Suprapubic skin (tissue), 4 donors: ENCODE measurements at regions not wholly inside any gene's neighbourhood (a gene's known extent, or its start where the extent isn't known, plus 50 kb on each side); places are given as distances from the start of the nearest gene placed in this dataset.
"Not testable (repeated sequence)": the region's sequence is repeated elsewhere in the genome, so short reads cannot be mapped to it uniquely, and the experiment has no call there.

Source experiments
- DNase-seq, 2 donors: peaks; one replicate each; pipeline ENCODE4 v3.0.0-alpha.2; 2019; ENCODE audit warnings: low spot score in 2 of 2
- H3K27ac ChIP-seq: fragments of 200-600 bp; sonication (generic); one replicate; pipeline ENCODE4 v1.5.1; 2019
- H3K27me3 ChIP-seq: fragments of 200-600 bp; sonication (generic); one replicate; pipeline ENCODE4 v1.5.1; 2019
- H3K36me3 ChIP-seq: fragments of 200-600 bp; sonication (generic); one replicate; pipeline ENCODE4 v1.5.1; 2019
- H3K4me1 ChIP-seq: fragments of 200-600 bp; sonication (generic); one replicate; pipeline ENCODE4 v1.5.1; 2019
- H3K4me3 ChIP-seq: fragments of 200-600 bp; sonication (generic); one replicate; pipeline ENCODE4 v1.5.1; 2019; ENCODE audit warnings: mild to moderate bottlenecking
- H3K9me3 ChIP-seq: fragments of 200-600 bp; sonication (generic); one replicate; pipeline ENCODE4 v1.5.1; 2019
- CTCF ChIP-seq, 2 donors: fragments of 200-600 bp in 1 of 2; fragments of 450-650 bp in 1 of 2; sonication (generic) in 1 of 2; IDR thresholded peaks; one replicate each; pipeline ENCODE4 v1.5.1; 2016 to 2019; ENCODE audit warnings: antibody characterized with exemption in 2 of 2, mild to moderate bottlenecking in 1 of 2, moderate library complexity in 1 of 2
- EP300 ChIP-seq: sonication (generic); formaldehyde crosslinking; IDR thresholded peaks from one replicate; pipeline ENCODE4 v1.6.1; 2017; ENCODE audit warnings: antibody characterized with exemption
- POLR2A ChIP-seq, 2 donors: fragments of 450-650 bp; IDR thresholded peaks; one replicate each; pipeline ENCODE4 v1.6.1; 2017; ENCODE audit warnings: antibody characterized with exemption in 2 of 2, mild to moderate bottlenecking in 2 of 2, moderate library complexity in 2 of 2
- POLR2AphosphoS5 ChIP-seq, 3 donors: sonication (generic); formaldehyde crosslinking; IDR thresholded peaks; one replicate each; pipeline ENCODE4 v1.6.1; 2017; ENCODE audit warnings: antibody characterized with exemption in 3 of 3
- WGBS: methylation state at CpG from one replicate; pipeline ENCODE4 v1.1.5; 2018; 5-methylcytosine and 5-hydroxymethylcytosine counted together

- TF ChIP-seq CTCF (IDR thresholded peaks at IDR 0.05), result no peak
- TF ChIP-seq POLR2A (IDR thresholded peaks at IDR 0.05), result no peak
- TF ChIP-seq EP300, result no peak
- TF ChIP-seq POLR2AphosphoS5 (IDR thresholded peaks at IDR 0.05), result no peak
- H3K27me3 ChIP-seq, result no peaks in the 10 kb centered on the region
- no peak overlapping the region for H3K27ac ChIP-seq
- H3K36me3 ChIP-seq, result no peaks in the 10 kb centered on the region
- no peak for DNase-seq
- no peaks in the 10 kb centered on the region for H3K9me3 ChIP-seq
- 72% methylated on average over 3 of the region's 3 CpGs for WGBS
- no peak overlapping the region for H3K4me3 ChIP-seq
- no peaks in the 10 kb centered on the region for H3K4me1 ChIP-seq
These were observed 79.9 kb upstream of the AADAT start for GRCh38 chr4:170169699-170170098.

- H3K27ac ChIP-seq, result no peak overlapping the region
- no peaks in the 10 kb centered on the region for H3K36me3 ChIP-seq
- no peak overlapping the region for H3K4me3 ChIP-seq
- TF ChIP-seq EP300, result no peak
- TF ChIP-seq POLR2AphosphoS5 (IDR thresholded peaks at IDR 0.05), result no peak
- TF ChIP-seq POLR2A (IDR thresholded peaks at IDR 0.05), result no peak
- TF ChIP-seq CTCF (IDR thresholded peaks at IDR 0.05), result no peak
- H3K9me3 ChIP-seq, result no peaks in the 10 kb centered on the region
- 77% methylated on average over 10 of the region's 10 CpGs for WGBS
- no peaks in the 10 kb centered on the region for H3K4me1 ChIP-seq
- DNase-seq, result no peak
- H3K27me3 ChIP-seq, result no peaks in the 10 kb centered on the region
These were observed 77.9 kb upstream of the AADAT start for GRCh38 chr4:170167678-170168077.

- not testable (repeated sequence) for H3K4me3 ChIP-seq, H3K27ac ChIP-seq, DNase-seq, H3K36me3 ChIP-seq, H3K9me3 ChIP-seq, H3K27me3 ChIP-seq, H3K4me1 ChIP-seq
- 100% methylated on average over 1 of the region's 26 CpGs for WGBS
These were observed 76.4 kb upstream of the AADAT start for GRCh38 chr4:170166193-170166592.

GRCh38 chr4:170162416-170162815 is 72.7 kb upstream of the AADAT start:
- Histone ChIP-seq H3K9me3 (no peaks in the 10 kb centered on the region), H3K27ac (no peak overlapping the region), H3K36me3 (no peaks in the 10 kb centered on the region), H3K4me3 (no peak overlapping the region), H3K27me3 (no peaks in the 10 kb centered on the region), H3K4me1 (no peaks in the 10 kb centered on the region)
- no peak for DNase-seq
- TF ChIP-seq POLR2AphosphoS5 (IDR thresholded peaks at IDR 0.05) (no peak), POLR2A (IDR thresholded peaks at IDR 0.05) (no peak), CTCF (IDR thresholded peaks at IDR 0.05) (no peak), EP300 (no peak)

- Histone ChIP-seq H3K36me3 (no peaks in the 10 kb centered on the region), H3K27me3 (no peaks in the 10 kb centered on the region), H3K4me1 (no peaks in the 10 kb centered on the region), H3K27ac (no peak overlapping the region), H3K9me3 (no peaks in the 10 kb centered on the region), H3K4me3 (no peak overlapping the region)
- no peak for TF ChIP-seq POLR2AphosphoS5 (IDR thresholded peaks at IDR 0.05)
- TF ChIP-seq CTCF (IDR thresholded peaks at IDR 0.05), result no peak
- TF ChIP-seq POLR2A (IDR thresholded peaks at IDR 0.05), result no peak
- no peak for TF ChIP-seq EP300
- DNase-seq, result no peak
These were observed 67.9 kb upstream of the AADAT start for GRCh38 chr4:170157670-170158069.

- Histone ChIP-seq H3K4me1 (no peaks in the 10 kb centered on the region), H3K36me3 (no peaks in the 10 kb centered on the region), H3K4me3 (no peak overlapping the region), H3K27ac (no peak overlapping the region), H3K27me3 (no peaks in the 10 kb centered on the region), H3K9me3 (no peaks in the 10 kb centered on the region)
- WGBS, result 81% methylated on average over 1 of the region's 1 CpG
- TF ChIP-seq POLR2AphosphoS5 (IDR thresholded peaks at IDR 0.05) (no peak), CTCF (IDR thresholded peaks at IDR 0.05) (no peak), POLR2A (IDR thresholded peaks at IDR 0.05) (no peak), EP300 (no peak)
- no peak for DNase-seq
These were observed 55.4 kb upstream of the AADAT start for GRCh38 chr4:170145120-170145519.
